Gastrocnemius medialis (tissue), 4 donors: ENCODE measurements at regions not wholly inside any gene's neighbourhood (a gene's known extent, or its start where the extent isn't known, plus 50 kb on each side); places are given as distances from the start of the nearest gene placed in this dataset.

Source experiments
- CTCF ChIP-seq, 5 experiments: fragments of 450-650 bp in 3 of 5; fragments of 200-600 bp in 2 of 5; sonication (generic) in 2 of 5; IDR thresholded peaks in 4 of 5; conservative IDR thresholded peaks in 1 of 5; 1 replicate in 4 of 5; 2 replicates in 1 of 5; pipeline ENCODE4 v1.5.1; 2016 to 2019; ENCODE audit warnings: antibody characterized with exemption in 5 of 5, mild to moderate bottlenecking in 3 of 5, moderate library complexity in 3 of 5
- POLR2A ChIP-seq, 2 donors: fragments of 450-650 bp; IDR thresholded peaks; one replicate each; pipeline ENCODE4 v1.6.1; 2017; ENCODE audit warnings: antibody characterized with exemption in 2 of 2, mild to moderate bottlenecking in 2 of 2, moderate library complexity in 2 of 2

GRCh38 chr20:22216984-22217383 is 367.4 kb downstream of the FOXA2 start:
- no peak for TF ChIP-seq POLR2A (IDR thresholded peaks at IDR 0.05)
- no peak for TF ChIP-seq CTCF (IDR thresholded peaks at IDR 0.05 in 4 of 5, conservative IDR thresholded peaks at IDR 0.05 in 1 of 5)
